Hindlimb muscle (tissue), 1 donor: ENCODE measurements at regions not wholly inside any gene's neighbourhood (a gene's known extent, or its start where the extent isn't known, plus 50 kb on each side); places are given as distances from the start of the nearest gene placed in this dataset.
"Not testable (repeated sequence)": the region's sequence is repeated elsewhere in the genome, so short reads cannot be mapped to it uniquely, and the experiment has no call there.

Experiments used
- DNase-seq: peaks from one replicate; pipeline ENCODE4 v3.0.0-alpha.2; 2013

DNA sequence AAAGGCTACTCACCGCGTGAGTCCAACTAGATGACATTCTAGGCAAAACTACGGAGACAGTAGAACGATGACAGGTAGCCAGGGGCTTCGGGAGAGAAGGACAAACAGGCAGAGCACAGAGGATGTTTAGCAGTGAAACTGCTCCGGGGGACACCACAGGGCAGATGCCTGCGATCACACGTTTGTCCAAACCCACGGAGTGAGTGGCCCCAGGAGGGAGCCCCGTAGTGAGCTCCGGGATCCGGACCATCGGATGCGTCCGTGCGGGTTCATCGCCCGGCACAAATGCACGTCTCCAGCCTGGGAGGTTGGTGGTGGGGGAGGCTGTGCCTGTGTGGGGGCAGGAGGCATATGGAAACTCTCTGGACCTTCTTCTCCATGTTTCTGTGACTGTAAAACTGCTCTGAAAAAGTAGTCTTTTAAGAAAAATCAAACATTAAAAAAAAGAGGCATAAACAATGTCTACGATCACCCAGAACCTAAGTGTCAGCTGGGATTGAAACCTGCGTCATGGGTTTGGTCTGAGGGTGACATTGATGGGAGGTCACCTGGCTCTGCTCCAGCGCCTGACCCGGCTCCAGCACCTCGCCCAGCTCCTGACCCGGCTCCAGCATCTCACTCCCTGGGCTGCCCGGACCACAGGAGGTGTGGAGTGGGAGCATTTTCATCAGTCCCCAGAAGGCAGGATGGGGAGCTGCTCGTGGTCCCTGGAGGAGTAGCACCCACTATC lies 83.0 kb upstream of the CTDP1 start:
- no peak for DNase-seq

GRCh38 chr18:79597176-79597830 lies 82.3 kb upstream of the CTDP1 start:
- no peak for DNase-seq

- DNase-seq, result no peak
These were observed 81.6 kb upstream of the CTDP1 start for GRCh38 chr18:79597831-79598632.

DNA sequence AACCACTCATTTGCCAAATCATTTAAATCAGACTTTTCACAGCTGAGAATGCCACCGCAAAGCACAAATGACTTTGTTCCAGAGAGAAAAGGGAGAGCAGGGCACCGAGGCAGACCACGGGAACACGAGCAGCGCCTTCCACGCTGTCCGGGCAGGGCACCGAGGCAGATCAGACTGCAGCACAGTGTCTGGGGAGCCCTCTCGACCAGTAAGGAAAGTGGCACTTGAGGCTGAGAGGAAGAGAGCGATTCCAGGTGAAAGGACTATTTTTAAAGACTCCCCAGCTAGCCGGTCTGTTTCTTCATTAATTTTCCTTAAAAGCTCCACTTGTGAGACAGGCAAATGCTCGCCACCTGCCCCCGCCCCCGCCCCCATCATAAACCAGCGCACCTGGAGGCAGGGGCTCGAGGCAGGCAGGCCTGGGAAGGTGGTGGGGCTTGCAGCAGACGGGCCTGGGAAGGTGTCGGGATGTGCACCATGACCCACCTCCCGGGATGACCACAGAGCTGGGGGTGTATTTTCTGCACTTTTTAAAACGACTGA lies 80.9 kb upstream of the CTDP1 start:
- DNase-seq, result no peak

DNA sequence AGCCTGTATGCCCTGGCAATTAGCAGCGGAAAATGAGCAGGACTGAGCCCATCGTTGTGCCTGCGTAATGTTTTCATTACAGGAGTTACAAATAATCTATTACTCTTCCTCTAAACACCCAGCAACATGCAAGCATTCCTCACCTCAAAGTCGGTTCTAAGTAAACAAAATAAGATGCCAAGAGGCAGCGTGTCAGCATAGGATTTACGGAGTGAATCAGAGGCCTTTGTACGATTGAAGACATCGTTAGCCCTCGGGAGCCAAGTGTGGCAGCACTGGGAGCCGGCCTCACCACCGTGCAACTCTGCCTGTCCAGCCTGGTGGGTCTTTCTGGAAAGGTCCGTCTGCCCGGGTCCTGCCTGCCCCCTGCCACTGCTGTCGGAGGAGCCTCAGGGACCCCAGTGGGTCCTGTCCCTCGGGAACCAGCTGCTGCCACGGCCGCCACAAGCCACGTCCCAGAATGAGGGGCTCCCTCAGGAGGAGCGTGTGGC lies 80.1 kb upstream of the CTDP1 start:
- DNase-seq, result no peak

DNA sequence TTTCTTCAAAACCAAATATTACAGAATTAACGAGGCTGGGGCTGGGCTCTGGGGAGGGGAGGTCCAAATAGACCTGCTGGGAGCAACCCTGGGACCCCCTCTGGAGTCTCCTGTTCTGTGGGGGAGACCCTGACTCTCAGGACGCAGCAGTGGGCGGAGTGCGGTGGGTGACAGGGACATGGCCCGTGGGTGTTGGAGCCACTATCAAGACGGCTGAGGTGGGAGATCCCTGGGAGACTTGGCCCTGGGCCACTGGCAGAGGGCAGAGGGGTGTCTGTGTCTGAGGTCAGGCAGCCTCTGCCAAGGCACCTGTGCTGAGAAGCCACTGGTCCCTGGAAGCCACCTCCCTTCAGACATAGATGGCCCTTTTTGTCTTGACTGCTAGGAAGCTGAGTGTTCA lies 79.5 kb upstream of the CTDP1 start:
- DNase-seq, result no peak

- no peak for DNase-seq
These were observed 79.0 kb upstream of the CTDP1 start for GRCh38 chr18:79600596-79600995.

DNA sequence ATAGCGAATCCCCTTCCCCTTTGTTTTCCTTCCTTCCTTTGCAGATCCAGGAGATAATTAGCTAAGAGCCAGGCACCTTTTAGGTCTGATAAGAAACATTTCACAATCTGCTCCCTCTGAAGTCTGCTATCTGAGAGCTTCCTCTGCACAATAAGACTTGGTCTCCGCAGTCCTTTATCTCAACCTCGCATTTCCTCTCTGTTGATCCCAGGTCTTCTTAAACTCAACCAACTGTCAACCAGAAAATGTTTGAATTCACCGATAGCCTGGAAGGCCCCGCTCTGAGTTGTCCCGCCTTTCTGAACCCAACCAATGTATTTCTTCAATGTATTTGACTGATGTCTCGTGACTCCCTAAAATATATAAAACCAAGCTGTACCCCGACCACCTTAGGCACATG lies 78.4 kb upstream of the CTDP1 start:
- DNase-seq, result no peak

DNA sequence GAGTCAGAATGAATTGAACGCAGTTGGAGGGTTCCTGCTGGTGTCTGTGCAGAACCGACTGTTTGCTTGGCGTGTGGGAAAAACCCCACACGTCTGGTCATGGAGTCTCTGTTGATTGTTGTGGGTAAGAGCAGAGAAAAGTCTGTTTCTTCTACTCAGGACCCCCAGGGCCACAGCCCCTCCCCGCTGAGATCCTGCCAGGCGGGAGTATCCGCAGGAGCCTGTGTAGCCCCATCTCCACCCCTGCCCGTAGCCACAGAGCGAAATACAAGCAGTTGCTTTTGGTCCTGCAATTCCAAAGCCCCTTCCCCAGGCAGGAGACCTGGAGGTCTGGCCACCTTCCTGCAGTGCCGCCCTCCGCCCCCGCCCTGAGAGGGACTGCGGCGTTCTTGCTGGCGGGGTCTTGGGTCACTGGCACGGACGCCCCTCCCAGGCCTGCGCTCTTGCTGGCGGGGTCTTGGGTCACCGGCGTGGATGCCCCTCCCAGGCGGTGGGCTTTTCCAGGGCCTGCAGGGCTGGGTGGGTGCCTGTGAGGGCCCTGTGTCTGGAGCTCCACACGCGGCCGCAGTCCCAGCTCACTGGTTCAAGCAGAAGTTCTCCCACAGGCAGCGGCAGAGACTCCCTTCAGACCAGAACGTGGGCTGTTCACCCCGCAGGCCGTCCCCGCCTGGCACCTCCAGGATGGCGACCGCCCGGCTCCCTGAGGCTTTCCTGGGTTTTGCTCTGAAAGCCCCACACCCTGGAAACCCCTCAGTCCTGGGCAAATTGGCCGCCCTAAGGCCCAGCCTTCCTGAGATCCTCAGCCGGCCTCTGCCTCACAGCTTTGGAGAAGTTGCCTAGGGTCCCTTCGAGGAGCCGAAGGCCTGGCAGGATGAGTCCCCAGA lies 76.0 kb upstream of the CTDP1 start:
- DNase-seq, result no peak

DNA sequence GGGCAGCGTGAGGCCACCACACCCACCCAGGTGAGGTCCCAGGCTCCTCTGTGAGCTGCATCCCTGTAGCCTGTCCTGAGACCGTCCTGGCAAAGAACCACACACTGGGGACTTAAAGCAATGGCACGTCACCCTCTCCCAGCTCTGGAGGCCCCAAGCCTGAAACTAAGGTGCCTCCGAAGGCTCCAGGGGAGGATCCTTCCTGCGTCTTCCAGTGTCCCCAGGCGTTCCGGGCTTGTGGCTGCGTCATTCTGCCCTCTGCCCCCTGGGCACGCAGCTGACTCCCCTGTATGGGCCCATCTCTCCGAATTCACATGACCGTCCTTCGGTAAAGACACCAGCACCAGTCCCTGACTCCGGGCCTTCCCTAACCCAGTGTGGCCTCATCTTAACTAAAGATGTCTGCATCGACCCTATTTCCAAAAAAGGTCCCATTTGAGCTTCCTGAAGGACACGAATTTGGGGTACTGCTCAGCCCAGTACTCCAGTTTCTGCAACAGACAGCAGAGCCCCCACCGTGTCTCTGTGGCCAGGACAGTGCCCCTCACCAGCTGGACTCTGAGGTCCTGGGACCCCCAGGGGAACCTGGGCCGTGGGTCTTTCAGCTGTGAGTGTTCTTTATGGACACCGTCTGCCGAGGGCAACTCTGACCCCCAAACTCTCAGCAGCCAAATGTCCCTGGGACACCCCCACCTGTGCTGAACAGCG lies 75.2 kb upstream of the CTDP1 start:
- DNase-seq, result no peak

DNA sequence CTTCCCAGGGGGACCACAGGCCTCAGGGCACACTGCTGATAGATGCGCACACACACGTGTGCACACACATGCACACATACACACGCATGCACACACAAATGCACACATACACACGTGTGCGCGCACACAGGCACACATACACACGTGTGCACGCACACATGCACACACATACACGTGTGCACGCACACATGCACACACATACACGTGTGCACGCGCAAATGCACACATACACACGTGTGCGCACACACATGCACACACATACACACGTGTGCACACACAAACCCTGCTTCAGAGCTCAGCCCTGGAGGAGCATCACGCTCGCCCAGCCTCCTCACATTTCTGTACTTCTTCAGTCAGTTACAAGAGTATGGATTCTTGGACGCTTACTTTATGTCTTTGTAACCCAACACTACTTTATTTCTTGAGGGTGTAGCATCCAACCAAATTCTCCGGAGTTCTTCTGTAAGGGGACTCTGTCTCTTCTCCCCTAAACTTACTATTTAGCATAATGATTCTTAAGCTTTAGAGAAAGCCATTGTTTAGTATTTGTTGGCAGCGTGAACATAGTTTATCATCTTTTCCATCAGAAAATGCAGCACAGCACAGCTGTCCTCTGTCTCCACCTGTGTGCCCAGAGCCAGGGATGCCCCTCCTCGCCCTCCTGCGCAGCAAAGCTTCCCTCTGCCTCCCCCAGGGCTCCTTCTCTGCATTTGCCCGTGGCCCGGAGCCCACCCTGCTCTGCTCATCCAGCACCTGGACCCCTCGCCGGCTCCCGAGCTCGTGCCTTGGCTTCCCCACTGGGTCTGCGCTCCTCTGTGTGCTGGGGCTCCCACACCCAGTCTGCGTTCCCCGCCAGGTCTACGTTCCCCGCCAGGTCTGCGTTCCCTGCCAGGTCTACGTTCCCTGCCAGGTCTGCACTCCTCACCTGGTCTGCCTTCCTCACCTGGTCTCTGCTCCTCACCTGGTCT lies 74.4 kb upstream of the CTDP1 start:
- DNase-seq, result no peak

- DNase-seq, result not testable (repeated sequence)
These were observed 73.5 kb upstream of the CTDP1 start for GRCh38 chr18:79606071-79606470.

- no peak for DNase-seq
These were observed 72.8 kb upstream of the CTDP1 start for GRCh38 chr18:79606621-79607331.

- no peak for DNase-seq
These were observed 72.1 kb upstream of the CTDP1 start for GRCh38 chr18:79607361-79607952.

DNA sequence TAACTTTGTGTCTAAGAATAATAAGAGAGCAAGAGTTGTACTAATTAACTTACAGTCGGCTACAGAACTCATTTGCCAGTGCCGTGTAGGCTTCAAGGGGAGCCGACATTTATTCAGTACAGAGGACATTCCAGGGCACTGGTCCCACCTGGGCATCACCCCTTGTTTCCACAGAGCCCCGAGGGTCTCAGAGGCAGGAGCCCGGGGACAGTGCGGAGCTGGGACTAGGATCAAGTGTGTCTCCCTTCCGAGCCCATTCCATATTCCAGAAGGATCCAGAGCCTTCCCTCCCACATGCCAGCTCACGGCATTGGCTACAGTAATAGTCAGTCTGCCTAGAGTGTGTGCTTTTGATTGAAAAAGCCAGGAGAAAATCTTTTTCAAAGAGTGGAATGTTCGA lies 71.5 kb upstream of the CTDP1 start:
- DNase-seq, result no peak

GRCh38 chr18:79608535-79608934 lies 71.1 kb upstream of the CTDP1 start:
- no peak for DNase-seq

GRCh38 chr18:79608999-79609461 lies 70.6 kb upstream of the CTDP1 start:
- no peak for DNase-seq

- no peak for DNase-seq
These were observed 69.7 kb upstream of the CTDP1 start for GRCh38 chr18:79609841-79610281.
